ENCODE measurements at regions not wholly inside any gene's neighbourhood (a gene's known extent, or its start where the extent isn't known, plus 50 kb on each side); places are given as distances from the start of the nearest gene placed in this dataset.
"Not testable (repeated sequence)": the region's sequence is repeated elsewhere in the genome, so short reads cannot be mapped to it uniquely, and the experiment has no call there.

DNA sequence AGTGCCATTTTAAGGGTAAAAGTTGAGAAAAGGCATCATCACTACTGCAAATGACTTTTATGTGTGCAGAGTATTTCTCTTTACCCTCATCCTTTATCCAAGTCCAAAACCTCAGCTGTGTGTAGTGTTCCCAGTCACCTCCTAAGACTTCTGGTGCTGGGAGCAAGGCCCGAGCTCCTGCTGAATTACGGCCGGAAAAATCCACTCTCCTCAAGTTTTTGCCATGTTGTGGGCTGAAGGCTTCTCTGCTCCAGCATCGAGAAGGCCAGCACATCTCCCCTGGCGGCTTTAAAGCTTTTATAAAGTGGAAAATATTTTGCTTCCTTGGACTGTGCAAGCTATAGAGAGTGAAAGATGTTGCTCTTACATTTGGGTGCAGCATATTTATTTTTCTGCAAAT, 153.2 kb upstream of the THBS2 start:
- peak; percentile 13 for DNase-seq

DNA sequence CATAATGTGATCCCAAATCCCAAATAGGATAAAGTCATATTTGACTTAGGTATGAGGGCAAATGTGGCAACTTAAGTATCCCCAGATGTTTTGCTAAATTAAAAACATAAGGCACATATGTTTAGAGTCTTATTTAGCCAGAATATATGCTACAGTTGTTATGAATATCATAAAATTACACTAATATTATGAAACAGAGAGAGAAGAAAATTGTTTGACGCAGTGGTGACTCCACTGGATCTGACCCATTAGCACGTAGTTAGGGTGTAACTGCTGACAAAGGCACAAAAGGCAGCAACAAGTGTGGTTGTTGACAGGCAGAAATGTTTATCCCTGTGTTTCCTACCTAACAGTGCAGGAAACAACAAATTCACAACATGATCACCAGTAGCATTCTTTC, 152.4 kb upstream of the THBS2 start:
- peak; percentile 84 for DNase-seq

DNA sequence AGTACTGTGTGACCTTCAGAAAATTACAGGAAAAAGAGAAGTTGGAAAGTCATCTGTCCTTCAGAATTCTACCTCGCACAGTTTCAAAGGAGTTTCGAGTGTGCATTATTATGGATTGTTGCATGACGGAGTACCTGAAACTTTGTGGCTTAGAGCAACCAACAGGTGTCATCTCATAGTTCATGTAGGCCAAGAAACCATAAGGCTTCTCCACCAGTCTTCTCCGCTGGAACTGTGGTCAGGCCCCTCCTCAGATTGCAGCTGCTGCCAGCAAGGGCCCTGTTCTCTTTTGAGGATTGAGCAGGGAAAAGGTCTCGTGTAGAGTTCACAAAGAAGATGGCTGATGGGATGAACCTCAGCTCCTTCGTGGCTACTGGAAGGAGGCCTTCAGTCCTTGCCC, 151.2 kb upstream of the THBS2 start:
- no peak for DNase-seq

- DNase-seq, result no peak
Observed at GRCh38 chr6:169398342-169399105, 144.9 kb upstream of the THBS2 start.

GRCh38 chr6:169397684-169398083, 144.0 kb upstream of the THBS2 start:
- DNase-seq, result no peak

- no peak for DNase-seq
Observed at GRCh38 chr6:169396554-169397163, 143.0 kb upstream of the THBS2 start.

GRCh38 chr6:169396009-169396539, 142.4 kb upstream of the THBS2 start:
- DNase-seq, result not testable (repeated sequence)

- no peak for DNase-seq
Observed at GRCh38 chr6:169395080-169395805, 141.6 kb upstream of the THBS2 start.

GRCh38 chr6:169393753-169394152, 140.1 kb upstream of the THBS2 start:
- DNase-seq, result no peak

- DNase-seq, result no peak
Observed at GRCh38 chr6:169391473-169392071, 137.9 kb upstream of the THBS2 start.

DNA sequence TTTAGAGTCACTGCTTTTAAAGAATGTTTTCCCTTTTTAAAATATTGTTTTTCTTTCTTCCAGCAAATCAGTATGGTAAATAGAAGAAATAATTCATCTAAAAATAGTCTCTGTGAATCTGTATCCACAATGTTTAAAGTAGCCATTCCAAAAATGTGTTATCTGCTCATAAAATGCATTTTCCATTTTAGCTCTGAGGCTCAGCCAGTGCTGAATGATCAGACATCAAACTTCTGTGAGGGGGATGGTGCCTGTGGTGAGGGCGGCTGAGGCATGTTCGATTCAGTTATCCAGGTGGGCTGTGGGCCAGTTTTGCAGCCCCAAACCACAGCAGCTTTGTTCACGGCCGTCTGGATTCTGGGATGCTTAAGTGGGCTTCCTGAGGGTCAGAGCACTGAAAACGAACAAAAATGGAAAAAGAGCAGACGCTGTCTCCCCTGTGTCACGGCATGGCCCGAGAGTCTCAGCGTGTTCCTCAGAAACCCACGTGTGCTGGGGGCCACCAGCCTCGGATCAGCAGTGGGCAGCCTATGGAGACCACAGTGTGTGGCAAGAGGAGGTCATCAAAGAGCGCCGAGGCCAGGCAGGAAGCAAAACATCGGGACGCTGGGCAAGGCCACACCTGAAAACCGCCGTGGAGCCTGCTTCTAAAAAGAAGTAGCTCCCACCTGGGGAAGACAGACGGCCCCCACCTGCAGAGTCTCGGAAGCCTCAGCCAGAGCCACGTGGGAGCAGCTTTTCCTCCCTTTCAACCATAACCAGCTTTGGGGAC, 134.9 kb upstream of the THBS2 start:
- peak; percentile 38 for DNase-seq

GRCh38 chr6:169387809-169388383, 134.2 kb upstream of the THBS2 start:
- no peak for DNase-seq

DNA sequence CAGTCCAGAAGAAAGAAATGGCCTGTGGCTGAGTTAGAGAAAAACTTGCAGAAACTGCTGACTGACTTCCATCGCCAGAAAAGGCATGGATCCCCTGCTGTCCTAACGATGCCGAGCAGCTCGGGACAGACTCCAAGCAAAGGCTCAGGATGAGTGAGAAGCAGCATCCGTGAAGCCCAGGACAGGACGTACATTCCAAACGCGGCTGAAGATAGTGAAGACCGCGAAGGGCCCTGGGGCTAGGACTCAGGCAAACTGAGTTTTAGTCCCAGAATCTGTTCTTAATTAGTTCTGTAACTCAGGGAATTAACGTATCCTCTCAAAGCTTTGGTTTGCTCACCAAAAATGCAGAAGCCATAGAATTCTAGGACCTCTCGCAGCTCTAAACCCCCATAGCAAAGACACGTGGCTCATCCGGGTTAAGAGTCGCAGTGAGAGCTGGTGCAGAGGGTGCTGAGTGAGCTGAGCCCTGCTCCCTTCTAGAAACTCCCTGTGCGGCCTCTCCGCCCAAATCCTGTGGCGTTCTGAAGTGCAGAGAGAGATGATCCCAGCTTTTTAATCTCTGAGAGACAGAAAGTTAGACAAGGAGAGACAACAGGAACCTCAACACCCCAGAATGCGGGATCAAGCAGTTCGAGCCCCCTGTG, 132.9 kb upstream of the THBS2 start:
- DNase-seq, result peak; percentile 17

DNA sequence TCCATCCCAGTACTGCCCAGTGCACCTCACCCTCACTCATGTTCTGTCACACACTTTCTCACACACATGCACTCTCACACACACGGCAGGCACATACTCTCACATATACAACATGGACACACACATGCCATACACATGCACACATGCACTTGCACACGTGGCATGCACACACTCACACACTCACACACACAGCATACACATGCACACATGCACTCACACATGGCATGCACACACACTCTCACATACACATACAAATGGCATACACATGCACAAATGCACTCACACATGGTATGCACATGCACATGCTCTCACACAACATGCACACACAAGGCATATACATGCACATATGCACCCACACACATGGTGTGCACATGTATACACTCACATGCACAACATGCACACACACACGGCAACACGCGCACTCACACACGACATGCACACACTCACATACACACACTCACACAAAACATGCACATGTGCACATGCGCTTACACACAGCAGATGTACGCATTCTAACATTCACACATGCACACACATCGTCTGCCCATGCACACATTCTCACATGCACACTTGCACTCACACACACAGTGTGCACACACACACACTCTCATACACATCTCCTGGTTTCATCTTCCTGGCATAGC, 131.7 kb upstream of the THBS2 start:
- DNase-seq, result no peak

DNA sequence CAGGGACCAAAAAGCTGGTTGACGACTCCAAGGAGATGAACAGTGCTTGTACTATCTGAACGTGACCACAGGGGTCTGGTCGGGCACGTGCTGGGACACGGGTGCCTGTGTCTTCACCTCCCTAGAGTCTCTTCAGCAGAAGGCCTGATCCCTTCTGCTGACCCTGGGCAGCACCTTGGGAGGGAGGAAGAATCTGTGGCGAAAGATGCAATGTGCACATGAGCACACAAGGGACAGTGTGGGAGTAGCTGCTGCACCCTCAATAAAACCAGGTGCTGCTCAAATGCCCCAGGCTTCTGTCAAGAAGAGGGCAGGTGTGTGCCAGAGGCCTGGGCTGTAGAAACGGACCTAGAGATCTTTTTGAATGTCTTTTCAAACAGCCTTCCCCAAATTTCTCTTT, 130.6 kb upstream of the THBS2 start:
- no peak for DNase-seq

DNA sequence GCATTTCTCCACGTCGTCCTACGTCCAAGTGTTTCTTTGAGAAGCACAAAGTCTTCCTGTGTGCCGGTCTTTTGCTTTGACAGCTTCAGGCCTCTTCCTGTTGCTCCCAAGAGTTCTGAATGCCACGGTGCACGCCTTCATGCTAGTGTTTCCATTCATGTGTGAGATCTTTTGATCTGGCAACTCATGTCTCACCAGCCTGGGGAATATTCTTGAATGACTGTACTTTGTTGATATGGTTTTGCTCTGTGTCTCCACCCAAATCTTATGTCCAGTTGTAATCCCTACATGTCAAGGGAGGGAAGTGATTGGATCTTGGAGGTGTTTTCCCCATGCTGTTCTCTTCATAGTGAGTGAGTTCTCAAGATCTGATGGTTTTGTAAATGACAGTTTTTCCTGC, 129.6 kb upstream of the THBS2 start:
- DNase-seq, result no peak

DNA sequence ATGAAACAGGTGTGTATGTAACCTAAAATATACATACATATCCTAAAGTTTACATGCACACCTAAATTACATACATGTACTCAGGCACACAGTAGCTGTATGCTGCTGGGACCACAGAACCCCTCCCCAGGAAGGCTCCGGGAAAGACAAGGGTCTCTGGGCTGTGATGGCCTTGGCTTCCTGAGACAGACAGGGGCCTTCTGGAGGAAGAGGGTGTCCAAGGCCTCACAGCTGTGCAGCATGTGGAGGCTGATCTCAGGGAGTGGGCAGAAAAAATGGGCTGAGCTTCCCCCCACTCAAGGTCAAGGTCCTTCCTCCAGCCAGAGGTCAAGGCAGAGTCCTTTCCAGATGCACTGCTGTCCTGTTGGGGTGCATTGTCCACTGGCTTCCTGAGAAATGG, 129.1 kb upstream of the THBS2 start:
- DNase-seq, result no peak

DNA sequence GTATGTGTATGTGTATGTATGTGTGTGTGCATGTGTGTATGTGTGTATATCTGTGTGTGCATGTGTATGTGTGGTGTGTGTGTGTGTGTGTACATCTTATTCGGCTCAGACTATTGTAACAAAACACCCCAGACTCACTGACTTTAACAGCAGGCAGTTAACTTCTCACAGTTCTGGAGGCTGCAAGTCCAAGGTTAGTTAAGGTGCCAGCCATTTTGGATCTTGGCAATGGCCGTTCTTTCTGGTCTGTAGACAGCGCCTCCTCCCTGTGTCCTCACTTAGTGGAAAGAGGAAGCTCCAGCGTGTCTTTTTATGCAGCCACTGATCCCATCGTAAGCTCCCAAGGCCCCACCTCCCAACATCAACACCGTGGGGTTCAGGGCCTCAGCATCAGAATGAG, 128.3 kb upstream of the THBS2 start:
- no peak for DNase-seq

DNA sequence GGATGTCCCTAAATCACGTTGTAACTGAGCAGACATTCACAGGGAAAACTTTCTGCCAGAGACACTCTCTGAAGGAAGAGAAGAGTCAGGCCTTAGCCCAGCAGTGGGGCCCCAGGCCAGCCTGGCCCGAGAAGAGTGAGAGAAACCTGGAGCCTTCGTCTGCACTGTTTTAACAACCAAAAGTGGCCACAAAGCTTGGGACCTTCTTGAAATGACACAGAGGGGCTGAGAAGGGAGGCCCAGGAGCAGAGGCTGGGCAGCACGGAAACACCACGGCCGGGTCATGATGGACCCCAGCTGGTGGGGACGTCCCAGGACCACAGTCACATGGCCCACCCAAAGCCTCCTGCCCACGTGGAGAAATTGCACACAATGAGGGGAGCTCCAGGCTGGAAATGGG, 126.8 kb upstream of the THBS2 start:
- DNase-seq, result no peak

DNA sequence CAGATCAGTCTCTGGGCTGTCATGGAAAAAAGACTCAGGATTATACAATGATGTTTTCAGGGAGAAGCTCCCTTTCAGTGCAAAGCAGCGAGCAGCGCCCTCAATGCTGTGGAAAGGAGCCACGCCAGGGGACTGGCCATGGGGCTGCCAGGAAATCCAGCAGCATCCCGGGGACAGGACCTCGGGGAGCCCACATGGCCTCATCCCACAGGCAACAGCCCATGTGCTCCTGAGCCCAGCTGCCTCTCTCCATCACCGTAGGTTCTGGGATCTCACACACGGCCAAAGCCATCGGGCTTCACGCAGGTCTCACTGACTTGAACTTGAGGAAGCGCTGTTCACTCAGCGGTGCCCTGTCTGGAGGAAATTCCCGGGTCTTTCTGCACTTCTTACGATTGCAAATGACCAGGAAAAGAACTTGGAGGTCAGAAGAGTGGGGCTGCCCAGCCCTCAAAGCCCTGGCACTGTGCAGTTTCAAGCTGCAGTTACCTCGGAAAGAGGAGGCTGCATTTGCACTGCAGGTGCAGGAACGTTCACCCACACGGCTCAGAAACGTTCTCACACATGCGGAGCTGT, 125.9 kb upstream of the THBS2 start:
- DNase-seq, result no peak

All from skin of body (tissue), 1 donor.